Endothelial cell of umbilical vein (primary cell): ENCODE measurements at regions not wholly inside any gene's neighbourhood (a gene's known extent, or its start where the extent isn't known, plus 50 kb on each side); places are given as distances from the start of the nearest gene placed in this dataset.

ENCODE experiments used
- BruUV-seq: library from RNA; stranded (reverse); fragments of 400-500 nt; replicated peaks from 2 replicates; lab custom pipeline; 2021; lab: Mats Ljungman, UMichigan
- CTCF ChIA-PET: fragments of 300-600, 350-600 bp; sonication (Branson Sonifier 250); formaldehyde crosslinking; loops from one replicate; lab custom pipeline; 2021; ENCODE audit warnings: antibody characterized with exemption, inconsistent platforms; lab: Charles Lee
- POLR2A ChIA-PET: fragments of 300-600, 350-600 bp; sonication (Branson Sonifier 250); formaldehyde crosslinking; loops from one replicate; lab custom pipeline; 2021; ENCODE audit warnings: antibody characterized with exemption, inconsistent platforms; lab: Charles Lee
- DNase-seq: peaks from one replicate; pipeline ENCODE4 v3.0.0-alpha.2; 2011; ENCODE audit warnings: low read depth, low spot score
- FAIRE-seq: peaks from 2 replicates; lab custom pipeline; 2011; peaks lifted over from hg19 to GRCh38; lab: Jason Lieb, UNC
- H2AFZ ChIP-seq: 2 replicates; pipeline ENCODE4 v1.6.0; 2012; ENCODE audit warnings: low read depth, low read length, control low read depth, inconsistent platforms
- H3K27ac ChIP-seq: 2 replicates; pipeline ENCODE4 v1.5.1; 2011; ENCODE audit warnings: low read depth, mild to moderate bottlenecking, control low read depth, low read length, moderate library complexity; ENCODE audit not compliant: insufficient read depth
- H3K27me3 ChIP-seq, 2 experiments: 2 replicates each; pipeline versions ENCODE4 v1.6.0 to v1.6.1; 2011; ENCODE audit warnings: low read length in 2 of 2, mixed read lengths in 1 of 2; ENCODE audit not compliant: control insufficient read depth in 2 of 2, insufficient read depth in 2 of 2
- H3K36me3 ChIP-seq, 2 experiments: 2 replicates in 1 of 2; 3 replicates in 1 of 2; pipeline ENCODE4 v1.5.1; 2011; ENCODE audit warnings: low read length in 2 of 2, mild to moderate bottlenecking in 1 of 2, moderate library complexity in 1 of 2; ENCODE audit not compliant: control insufficient read depth in 2 of 2, insufficient read depth in 2 of 2; ENCODE audit errors: extremely low read depth in 1 of 2
- H3K4me1 ChIP-seq: 3 replicates; pipeline ENCODE4 v1.5.1; 2011; ENCODE audit warnings: mild to moderate bottlenecking, low read length; ENCODE audit not compliant: control insufficient read depth, insufficient read depth; ENCODE audit errors: extremely low read depth
- H3K4me2 ChIP-seq: 2 replicates; pipeline ENCODE4 v1.6.1; 2011; ENCODE audit warnings: low read length, control low read depth, mixed read lengths; ENCODE audit not compliant: insufficient read depth
- H3K4me3 ChIP-seq, 3 experiments: fragments of 200-600 bp in 1 of 3; sonication (generic), shearing (Covaris generic) in 1 of 3; replicated peaks in 1 of 3; 2 replicates each; pipeline ENCODE4 v1.5.1; 2011 to 2016; ENCODE audit warnings: control low read depth in 3 of 3, low read length in 3 of 3, mild to moderate bottlenecking in 2 of 3, inconsistent platforms in 1 of 3, low read depth in 1 of 3, moderate library complexity in 1 of 3; ENCODE audit not compliant: insufficient read depth in 1 of 3
- H3K79me2 ChIP-seq: 2 replicates; pipeline ENCODE4 v1.6.0; 2012; ENCODE audit warnings: low read length, inconsistent platforms; ENCODE audit not compliant: control insufficient read depth, insufficient read depth
- H3K9ac ChIP-seq: replicated peaks from 2 replicates; pipeline ENCODE3; 2011; ENCODE audit warnings: low read length, control low read depth; ENCODE audit not compliant: insufficient read depth; ENCODE audit errors: extremely low read depth
- H3K9me1 ChIP-seq: replicated peaks from 3 replicates; pipeline ENCODE4 v1.6.0; 2011; ENCODE audit warnings: mild to moderate bottlenecking, low read length; ENCODE audit not compliant: control insufficient read depth, insufficient read depth; ENCODE audit errors: extremely low read depth
- H3K9me3 ChIP-seq: replicated peaks from 2 replicates; pipeline ENCODE4 v1.5.1; 2012; ENCODE audit warnings: low read length, inconsistent platforms; ENCODE audit not compliant: control insufficient read depth, insufficient read depth
- H4K20me1 ChIP-seq: replicated peaks from 2 replicates; pipeline ENCODE3; 2011; ENCODE audit warnings: mild to moderate bottlenecking, low read length; ENCODE audit not compliant: control insufficient read depth, insufficient read depth; ENCODE audit errors: extremely low read depth
- EZH2 ChIP-seq: IDR thresholded peaks from 2 replicates; pipeline ENCODE4 v1.6.1; 2012; ENCODE audit warnings: borderline replicate concordance, low read depth, mild to moderate bottlenecking, moderate library complexity, low read length, inconsistent platforms; ENCODE audit not compliant: severe bottlenecking
- FOS ChIP-seq: IDR thresholded peaks from 2 replicates; pipeline ENCODE4 v1.6.1; 2011; ENCODE audit warnings: mild to moderate bottlenecking, low read length, moderate library complexity, borderline replicate concordance; ENCODE audit not compliant: insufficient read depth
- GATA2 ChIP-seq: IDR thresholded peaks from 2 replicates; pipeline ENCODE4 v1.7.0; 2011; ENCODE audit warnings: low read depth, mild to moderate bottlenecking, moderate library complexity, mixed read lengths, low read length; ENCODE audit not compliant: insufficient read length, insufficient read depth
- JUN ChIP-seq: IDR thresholded peaks from 2 replicates; pipeline ENCODE4 v1.6.1; 2011; ENCODE audit warnings: borderline replicate concordance, low read depth; ENCODE audit not compliant: insufficient read length, insufficient read depth
- MYC ChIP-seq: IDR thresholded peaks from one replicate; pipeline ENCODE4 v1.6.1; 2011; ENCODE audit warnings: mild to moderate bottlenecking, low read depth, low read length
- POLR2A ChIP-seq: IDR thresholded peaks from 2 replicates; pipeline ENCODE4 v1.6.1; 2012; ENCODE audit warnings: low read depth, mild to moderate bottlenecking, control low read depth, low read length
- POLR2AphosphoS5 ChIP-seq: IDR thresholded peaks from 2 replicates; pipeline ENCODE4 v1.6.1; 2012; ENCODE audit warnings: low read depth, mild to moderate bottlenecking, control low read depth, low read length, moderate library complexity; ENCODE audit not compliant: insufficient read depth
- dilution Hi-C: fragments of 300-500 bp; cut with MboI; formaldehyde crosslinking; loops from one replicate; pipeline ENCODE4 v1.15.0; 2019; ENCODE audit warnings: low sequenced_read_pairs; ENCODE audit not compliant: extremely low pct_ligation_motif_present
- intact Hi-C: fragments of 100-400 bp; cut with micrococcal nuclease; formaldehyde crosslinking; loops from one replicate; pipeline ENCODE4 v1.10.0; 2022
- TF ChIP-seq, protein P1 (sequence below), 2 donors: IDR thresholded peaks; 1 replicate in 1 of 2; 2 replicates in 1 of 2; pipeline ENCODE4 v1.5.1; 2011; ENCODE audit warnings: low read length in 2 of 2, mild to moderate bottlenecking in 2 of 2, moderate library complexity in 2 of 2, control low read depth in 1 of 2, inconsistent platforms in 1 of 2, low read depth in 1 of 2; ENCODE audit not compliant: insufficient read depth in 1 of 2; ENCODE audit errors: extremely low read depth in 1 of 2
- TF ChIP-seq, protein P2 (sequence below): IDR thresholded peaks from 2 replicates; pipeline ENCODE4 v1.6.1; 2011; ENCODE audit not compliant: insufficient read depth, insufficient read length

GRCh38 chr20:7078804-7079203 lies 311.3 kb downstream of the BMP2 start:
- Histone ChIP-seq H3K4me1 (no peaks in the 10 kb centered on the region), H4K20me1 (no peaks in the 10 kb centered on the region), H3K4me2 (no peak overlapping the region), H3K4me3 (no peak overlapping the region), H3K36me3 (no peaks in the 10 kb centered on the region), H3K27me3 (no peaks in the 10 kb centered on the region), H2AFZ (no peak overlapping the region), H3K9me1 (no peaks in the 10 kb centered on the region), H3K27ac (no peak overlapping the region), H3K9me3 (no peaks in the 10 kb centered on the region), H3K79me2 (no peaks in the 10 kb centered on the region), H3K9ac (no peak overlapping the region)
- no TSS peak for BruUV-seq
- ChIA-PET POLR2A (no interaction called here), CTCF (no interaction called here)
- no peak for FAIRE-seq
- DNase-seq, result no peak
- no peak for TF ChIP-seq JUN
- TF ChIP-seq, protein P1, sequence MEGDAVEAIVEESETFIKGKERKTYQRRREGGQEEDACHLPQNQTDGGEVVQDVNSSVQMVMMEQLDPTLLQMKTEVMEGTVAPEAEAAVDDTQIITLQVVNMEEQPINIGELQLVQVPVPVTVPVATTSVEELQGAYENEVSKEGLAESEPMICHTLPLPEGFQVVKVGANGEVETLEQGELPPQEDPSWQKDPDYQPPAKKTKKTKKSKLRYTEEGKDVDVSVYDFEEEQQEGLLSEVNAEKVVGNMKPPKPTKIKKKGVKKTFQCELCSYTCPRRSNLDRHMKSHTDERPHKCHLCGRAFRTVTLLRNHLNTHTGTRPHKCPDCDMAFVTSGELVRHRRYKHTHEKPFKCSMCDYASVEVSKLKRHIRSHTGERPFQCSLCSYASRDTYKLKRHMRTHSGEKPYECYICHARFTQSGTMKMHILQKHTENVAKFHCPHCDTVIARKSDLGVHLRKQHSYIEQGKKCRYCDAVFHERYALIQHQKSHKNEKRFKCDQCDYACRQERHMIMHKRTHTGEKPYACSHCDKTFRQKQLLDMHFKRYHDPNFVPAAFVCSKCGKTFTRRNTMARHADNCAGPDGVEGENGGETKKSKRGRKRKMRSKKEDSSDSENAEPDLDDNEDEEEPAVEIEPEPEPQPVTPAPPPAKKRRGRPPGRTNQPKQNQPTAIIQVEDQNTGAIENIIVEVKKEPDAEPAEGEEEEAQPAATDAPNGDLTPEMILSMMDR (IDR thresholded peaks at IDR 0.05; ENCODE audit: extremely low read depth in 1 of 2, insufficient read depth in 1 of 2, low read depth in 1 of 2, low read length in 2 of 2), result no peak
- no peak for TF ChIP-seq MYC
- TF ChIP-seq POLR2AphosphoS5, result no peak
- TF ChIP-seq, protein P2, sequence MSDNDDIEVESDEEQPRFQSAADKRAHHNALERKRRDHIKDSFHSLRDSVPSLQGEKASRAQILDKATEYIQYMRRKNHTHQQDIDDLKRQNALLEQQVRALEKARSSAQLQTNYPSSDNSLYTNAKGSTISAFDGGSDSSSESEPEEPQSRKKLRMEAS, result no peak
- no peak for TF ChIP-seq GATA2
- TF ChIP-seq EZH2, result no peak
- TF ChIP-seq FOS, result no peak
- no peak for TF ChIP-seq POLR2A
- dilution Hi-C loops (no loop called here), intact Hi-C loops (no loop called here)
